HepG2 (cell line): ENCODE measurements at regions not wholly inside any gene's neighbourhood (a gene's known extent, or its start where the extent isn't known, plus 50 kb on each side); places are given as distances from the start of the nearest gene placed in this dataset.

Experiments used
- ASH2L ChIP-seq: fragments of 300-600, 200-600 bp; sonication (generic); IDR thresholded peaks from 2 replicates; pipeline ENCODE4 v1.7.0; 2017; ENCODE audit warnings: low read depth, mild to moderate bottlenecking, moderate library complexity, mixed read lengths, low read length; ENCODE audit not compliant: insufficient read length
- CENPT ChIP-seq: sonication (generic); formaldehyde crosslinking; IDR thresholded peaks from 2 replicates; pipeline ENCODE4 v1.8.0; 2022; ENCODE audit warnings: low read depth, mild to moderate bottlenecking, moderate library complexity, missing genetic modification reagents
- CTCF ChIP-seq: sonication (generic); formaldehyde crosslinking; IDR thresholded peaks from 2 replicates; pipeline ENCODE4 v1.5.0; 2020; ENCODE audit warnings: mild to moderate bottlenecking, missing genetic modification reagents, moderate library complexity
- EP300 ChIP-seq, 3 experiments: sonication (generic) in 1 of 3; formaldehyde crosslinking in 1 of 3; IDR thresholded peaks; 2 replicates each; pipeline versions ENCODE4 v1.5.1 to v1.6.1; 2011 to 2020; ENCODE audit warnings: low read depth in 2 of 3, low read length in 2 of 3, borderline replicate concordance in 1 of 3, improper control_type of control experiment in 1 of 3, mild to moderate bottlenecking in 1 of 3, missing genetic modification reagents in 1 of 3, moderate library complexity in 1 of 3
- HMG20A ChIP-seq: IDR thresholded peaks from 2 replicates; pipeline ENCODE4 v1.6.1; 2016; ENCODE audit warnings: borderline replicate concordance
- NFIC ChIP-seq: IDR thresholded peaks from 2 replicates; pipeline ENCODE4 v1.6.1; 2012; ENCODE audit warnings: mild to moderate bottlenecking, low read length, inconsistent platforms
- PHF21A ChIP-seq: sonication (generic); formaldehyde crosslinking; IDR thresholded peaks from 2 replicates; pipeline ENCODE4 v1.5.0; 2020; ENCODE audit warnings: mild to moderate bottlenecking, missing genetic modification reagents
- PRPF4 ChIP-seq: fragments of 200-400 bp; formaldehyde crosslinking; IDR thresholded peaks from 2 replicates; pipeline ENCODE4 v1.6.1; 2016; ENCODE audit warnings: low read length, low read depth; ENCODE audit not compliant: poor library complexity, severe bottlenecking
- SMC3 ChIP-seq: IDR thresholded peaks from 2 replicates; pipeline ENCODE4 v1.6.1; 2011; ENCODE audit warnings: low read length, improper control_type of control experiment
- ZKSCAN5 ChIP-seq: sonication (generic); formaldehyde crosslinking; IDR thresholded peaks from 2 replicates; pipeline ENCODE4 v1.5.1; 2020; ENCODE audit warnings: mild to moderate bottlenecking, missing genetic modification reagents
- ZNF629 ChIP-seq: sonication (generic); formaldehyde crosslinking; conservative IDR thresholded peaks from 2 replicates; pipeline ENCODE4 v1.5.0; 2020; ENCODE audit warnings: missing genetic modification reagents
- TF ChIP-seq, protein P1 (sequence below): sonication (generic); formaldehyde crosslinking; IDR thresholded peaks from 2 replicates; pipeline ENCODE4 v1.8.1; 2023; ENCODE audit warnings: mild to moderate bottlenecking, missing genetic modification reagents, borderline replicate concordance
- TF ChIP-seq, protein P2 (sequence below): sonication (generic); formaldehyde crosslinking; IDR thresholded peaks from 2 replicates; pipeline ENCODE4 v1.8.1; 2022; ENCODE audit warnings: mild to moderate bottlenecking, missing genetic modification reagents
- TF ChIP-seq, protein P3 (sequence below): sonication (generic); formaldehyde crosslinking; IDR thresholded peaks from 2 replicates; pipeline ENCODE4 v1.5.1; 2020; ENCODE audit warnings: mild to moderate bottlenecking, missing genetic modification reagents, moderate library complexity

DNA sequence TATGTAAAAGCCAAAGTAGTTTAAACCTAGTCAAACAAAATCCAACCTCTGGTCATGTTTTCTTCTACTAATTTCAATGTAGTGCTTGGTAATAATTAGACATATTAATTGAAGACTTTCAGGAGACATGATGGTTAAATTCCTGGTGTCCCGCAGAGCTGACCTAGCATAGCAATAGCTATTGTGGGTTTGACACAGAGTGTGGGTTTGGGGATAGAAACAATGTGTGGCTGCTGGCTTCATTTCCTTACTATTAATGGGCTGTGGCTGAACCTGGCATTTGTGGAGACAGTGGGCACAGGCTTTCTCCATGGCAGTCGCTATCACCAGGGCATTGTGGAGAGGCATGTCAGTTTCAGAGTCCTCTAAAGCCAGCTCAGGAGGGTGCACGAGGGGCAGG lies 54.1 kb upstream of the GGTLC1 start:
- TF ChIP-seq, protein P1, sequence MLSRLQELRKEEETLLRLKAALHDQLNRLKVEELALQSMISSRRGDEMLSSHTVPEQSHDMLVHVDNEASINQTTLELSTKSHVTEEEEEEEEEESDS (CRISPR knock-in tag) = no peak
- no peak for TF ChIP-seq PHF21A (CRISPR knock-in tag)
- no peak for TF ChIP-seq EP300 (IDR thresholded peaks at IDR 0.05; ENCODE audit: low read depth in 2 of 2, low read length in 2 of 2)
- no peak for TF ChIP-seq EP300 (CRISPR knock-in tag; IDR thresholded peaks at IDR 0.05; ENCODE audit: borderline replicate concordance)
- TF ChIP-seq CTCF (CRISPR knock-in tag) = no peak
- TF ChIP-seq PRPF4 = no peak
- TF ChIP-seq ZKSCAN5 (CRISPR knock-in tag) = no peak
- TF ChIP-seq ASH2L = no peak
- no peak for TF ChIP-seq HMG20A (CRISPR knock-in tag)
- no peak for TF ChIP-seq NFIC
- TF ChIP-seq CENPT (CRISPR knock-in tag) = no peak
- TF ChIP-seq, protein P2, sequence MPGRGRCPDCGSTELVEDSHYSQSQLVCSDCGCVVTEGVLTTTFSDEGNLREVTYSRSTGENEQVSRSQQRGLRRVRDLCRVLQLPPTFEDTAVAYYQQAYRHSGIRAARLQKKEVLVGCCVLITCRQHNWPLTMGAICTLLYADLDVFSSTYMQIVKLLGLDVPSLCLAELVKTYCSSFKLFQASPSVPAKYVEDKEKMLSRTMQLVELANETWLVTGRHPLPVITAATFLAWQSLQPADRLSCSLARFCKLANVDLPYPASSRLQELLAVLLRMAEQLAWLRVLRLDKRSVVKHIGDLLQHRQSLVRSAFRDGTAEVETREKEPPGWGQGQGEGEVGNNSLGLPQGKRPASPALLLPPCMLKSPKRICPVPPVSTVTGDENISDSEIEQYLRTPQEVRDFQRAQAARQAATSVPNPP = no peak
- TF ChIP-seq, protein P3, sequence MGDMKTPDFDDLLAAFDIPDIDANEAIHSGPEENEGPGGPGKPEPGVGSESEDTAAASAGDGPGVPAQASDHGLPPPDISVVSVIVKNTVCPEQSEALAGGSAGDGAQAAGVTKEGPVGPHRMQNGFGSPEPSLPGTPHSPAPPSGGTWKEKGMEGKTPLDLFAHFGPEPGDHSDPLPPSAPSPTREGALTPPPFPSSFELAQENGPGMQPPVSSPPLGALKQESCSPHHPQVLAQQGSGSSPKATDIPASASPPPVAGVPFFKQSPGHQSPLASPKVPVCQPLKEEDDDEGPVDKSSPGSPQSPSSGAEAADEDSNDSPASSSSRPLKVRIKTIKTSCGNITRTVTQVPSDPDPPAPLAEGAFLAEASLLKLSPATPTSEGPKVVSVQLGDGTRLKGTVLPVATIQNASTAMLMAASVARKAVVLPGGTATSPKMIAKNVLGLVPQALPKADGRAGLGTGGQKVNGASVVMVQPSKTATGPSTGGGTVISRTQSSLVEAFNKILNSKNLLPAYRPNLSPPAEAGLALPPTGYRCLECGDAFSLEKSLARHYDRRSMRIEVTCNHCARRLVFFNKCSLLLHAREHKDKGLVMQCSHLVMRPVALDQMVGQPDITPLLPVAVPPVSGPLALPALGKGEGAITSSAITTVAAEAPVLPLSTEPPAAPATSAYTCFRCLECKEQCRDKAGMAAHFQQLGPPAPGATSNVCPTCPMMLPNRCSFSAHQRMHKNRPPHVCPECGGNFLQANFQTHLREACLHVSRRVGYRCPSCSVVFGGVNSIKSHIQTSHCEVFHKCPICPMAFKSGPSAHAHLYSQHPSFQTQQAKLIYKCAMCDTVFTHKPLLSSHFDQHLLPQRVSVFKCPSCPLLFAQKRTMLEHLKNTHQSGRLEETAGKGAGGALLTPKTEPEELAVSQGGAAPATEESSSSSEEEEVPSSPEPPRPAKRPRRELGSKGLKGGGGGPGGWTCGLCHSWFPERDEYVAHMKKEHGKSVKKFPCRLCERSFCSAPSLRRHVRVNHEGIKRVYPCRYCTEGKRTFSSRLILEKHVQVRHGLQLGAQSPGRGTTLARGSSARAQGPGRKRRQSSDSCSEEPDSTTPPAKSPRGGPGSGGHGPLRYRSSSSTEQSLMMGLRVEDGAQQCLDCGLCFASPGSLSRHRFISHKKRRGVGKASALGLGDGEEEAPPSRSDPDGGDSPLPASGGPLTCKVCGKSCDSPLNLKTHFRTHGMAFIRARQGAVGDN (CRISPR knock-in tag) = no peak
- TF ChIP-seq ZNF629 (CRISPR knock-in tag) = no peak
- TF ChIP-seq SMC3 = no peak
